HG03354 (cell line): ENCODE measurements at regions not wholly inside any gene's neighbourhood (a gene's known extent, or its start where the extent isn't known, plus 50 kb on each side); places are given as distances from the start of the nearest gene placed in this dataset.

Experiments used
- ATAC-seq: cut with Tn5 transposase; IDR thresholded peaks from one replicate; pipeline ENCODE4 v1.9.1; 2021; ENCODE audit warnings: mild to moderate bottlenecking; ENCODE audit not compliant: unreplicated experiment, poor library complexity, severe bottlenecking

- no peak for ATAC-seq
Observed at GRCh38 chr15:60057554-60057953, 53.4 kb downstream of the FOXB1 start.

DNA sequence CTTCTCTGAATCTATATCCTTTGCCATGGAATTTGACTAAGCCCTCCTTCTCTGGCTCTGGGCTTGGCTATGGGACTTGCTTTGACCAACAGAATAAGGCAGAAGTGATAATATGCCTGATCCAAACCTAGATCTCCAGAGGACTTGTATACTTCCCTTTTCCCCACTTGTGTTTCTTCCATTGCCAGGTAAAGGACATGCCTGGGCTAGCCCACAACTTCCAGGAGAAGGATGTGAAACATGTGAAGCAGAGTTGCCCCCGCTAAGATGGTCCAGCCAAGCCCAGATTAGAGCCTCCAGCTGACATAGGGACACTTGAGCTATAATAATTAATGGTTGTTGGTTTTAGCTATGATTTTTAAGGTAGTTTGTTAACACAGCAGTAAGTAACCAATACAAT is 55.1 kb downstream of the FOXB1 start:
- no peak for ATAC-seq

- no peak for ATAC-seq
Observed at GRCh38 chr15:60061758-60062157, 57.6 kb downstream of the FOXB1 start.

- no peak for ATAC-seq
Observed at GRCh38 chr15:60062826-60063225, 58.7 kb downstream of the FOXB1 start.

DNA sequence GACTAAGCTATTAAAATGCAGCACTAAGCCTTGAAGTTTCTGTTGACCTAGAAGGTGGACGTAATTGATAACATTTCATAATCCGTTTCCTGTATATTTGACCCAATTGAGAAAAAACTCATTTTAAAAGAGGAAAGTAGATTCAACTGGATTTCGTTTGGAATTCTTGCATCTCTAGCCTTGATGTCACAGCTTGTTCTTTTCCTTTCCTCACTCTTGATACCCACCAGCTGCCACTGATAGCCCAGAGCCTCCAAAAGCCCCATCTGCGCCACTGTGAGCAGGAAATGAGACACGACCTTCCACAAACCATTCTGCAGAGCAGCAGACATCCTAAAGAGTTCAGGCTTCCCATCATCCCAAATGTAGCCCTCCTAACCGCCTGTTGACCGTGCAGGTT is 61.8 kb downstream of the FOXB1 start:
- ATAC-seq = no peak

- ATAC-seq = no peak
Observed at GRCh38 chr15:60070838-60071493, 66.9 kb downstream of the FOXB1 start.

GRCh38 chr15:60072826-60073465 is 68.8 kb downstream of the FOXB1 start:
- ATAC-seq = no peak

DNA sequence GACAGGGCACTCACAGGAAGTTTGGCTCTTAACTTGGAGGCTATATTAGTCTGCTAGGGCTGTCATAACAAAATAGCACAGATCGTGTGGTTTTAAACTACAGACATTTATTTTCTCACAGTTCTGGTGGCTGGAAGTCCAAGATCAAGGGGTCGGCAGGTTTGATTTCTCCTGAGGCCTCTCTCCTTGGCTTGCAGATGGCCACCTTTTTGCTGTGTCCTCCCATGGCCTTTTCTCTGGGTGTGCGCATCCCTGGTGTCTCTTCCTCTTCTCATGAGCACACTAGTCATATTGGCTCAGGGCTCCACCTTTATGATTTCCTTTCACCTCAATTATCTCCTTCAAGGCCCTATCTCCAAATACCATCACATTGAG is 69.3 kb downstream of the FOXB1 start:
- no peak for ATAC-seq

DNA sequence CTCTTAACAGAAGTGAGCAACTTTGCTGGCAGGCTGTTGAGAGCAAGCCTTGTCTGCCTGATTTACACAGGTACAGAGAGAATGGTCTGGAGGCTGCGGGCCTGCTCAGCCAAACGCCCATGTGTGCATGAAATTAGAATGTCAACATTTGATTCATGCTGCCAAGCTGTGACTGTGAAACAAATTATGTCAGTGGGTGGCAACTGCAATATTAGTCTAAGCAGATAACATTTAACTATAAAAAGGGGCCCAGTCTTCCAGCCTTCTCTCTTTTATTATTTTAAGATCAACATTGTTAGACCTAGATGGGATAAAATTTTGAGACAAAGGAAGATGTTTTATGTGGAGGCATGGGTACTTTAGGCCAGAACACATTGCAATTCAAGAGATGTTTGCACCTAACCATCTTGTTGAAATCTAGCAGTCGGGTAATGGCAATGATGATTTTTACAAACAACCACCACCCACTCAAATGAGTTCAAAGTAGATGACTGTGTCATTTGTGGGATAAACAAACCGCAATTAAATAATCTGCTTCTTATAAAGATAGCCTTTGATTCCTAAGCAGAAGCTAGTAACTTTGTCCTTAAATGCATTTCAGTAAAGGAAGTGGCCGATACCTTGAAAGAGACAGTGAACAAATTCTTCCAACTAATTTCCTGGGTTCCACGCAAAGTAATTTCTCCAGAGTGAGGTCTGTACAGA is 70.2 kb downstream of the FOXB1 start:
- no peak for ATAC-seq

- no peak for ATAC-seq
Observed at GRCh38 chr15:60076045-60076444, 71.9 kb downstream of the FOXB1 start.

DNA sequence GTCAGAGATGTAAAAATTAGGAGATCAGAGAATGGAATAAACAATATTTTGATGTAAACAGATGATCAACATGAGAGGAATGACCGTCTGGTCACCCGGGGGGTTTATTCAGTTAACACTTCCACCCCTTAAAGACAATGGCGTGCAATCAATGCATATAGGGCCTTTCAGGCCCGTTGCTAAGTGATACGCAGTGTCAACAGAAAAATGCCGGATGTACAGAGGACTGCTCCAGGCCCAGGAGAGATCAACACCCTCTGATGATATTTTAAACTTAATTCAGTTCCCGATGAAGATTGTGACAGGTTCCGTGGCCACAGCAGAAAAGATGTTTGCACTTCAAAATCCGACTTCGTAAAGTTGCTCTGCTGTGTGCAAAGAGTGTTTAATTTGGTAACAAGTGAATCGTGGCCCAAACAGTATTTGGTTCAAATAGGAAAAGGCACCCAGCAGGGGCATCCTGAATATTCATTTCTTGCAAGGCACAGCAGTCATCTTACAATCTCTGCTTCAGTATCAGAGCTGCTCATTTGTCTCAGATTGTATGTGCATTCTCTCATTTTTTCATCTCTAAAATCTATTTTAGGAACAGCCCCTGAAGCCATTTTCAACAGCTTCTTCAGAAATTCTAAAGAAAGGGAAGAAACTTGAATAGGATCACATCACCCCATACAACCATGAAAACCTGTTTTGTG is 72.6 kb downstream of the FOXB1 start:
- ATAC-seq = no peak

- ATAC-seq = no peak
Observed at GRCh38 chr15:60077581-60078359, 73.7 kb downstream of the FOXB1 start.

- no peak for ATAC-seq
Observed at GRCh38 chr15:60079210-60079609, 75.1 kb downstream of the FOXB1 start.

DNA sequence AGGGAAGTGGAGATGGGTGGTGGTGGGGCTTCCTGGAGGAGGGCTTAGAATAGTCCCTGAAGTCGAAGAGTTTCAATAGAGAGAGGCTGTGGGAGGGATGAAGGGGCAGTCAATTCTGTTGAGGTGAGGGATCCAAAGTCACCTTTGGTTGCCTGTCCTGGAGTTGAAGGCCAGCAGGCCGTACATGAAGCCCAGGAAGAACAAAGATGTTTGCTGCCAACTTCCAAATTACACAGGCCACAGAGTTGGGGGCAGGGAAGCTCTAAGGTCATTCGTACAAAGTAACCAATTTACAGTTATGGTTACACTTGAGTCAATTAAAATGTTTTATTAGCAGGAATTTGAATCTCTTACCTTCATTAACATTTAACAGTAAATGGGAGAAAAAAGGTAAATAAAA is 77.9 kb downstream of the FOXB1 start:
- no peak for ATAC-seq

GRCh38 chr15:60083318-60083717 is 79.2 kb downstream of the FOXB1 start:
- no peak for ATAC-seq

DNA sequence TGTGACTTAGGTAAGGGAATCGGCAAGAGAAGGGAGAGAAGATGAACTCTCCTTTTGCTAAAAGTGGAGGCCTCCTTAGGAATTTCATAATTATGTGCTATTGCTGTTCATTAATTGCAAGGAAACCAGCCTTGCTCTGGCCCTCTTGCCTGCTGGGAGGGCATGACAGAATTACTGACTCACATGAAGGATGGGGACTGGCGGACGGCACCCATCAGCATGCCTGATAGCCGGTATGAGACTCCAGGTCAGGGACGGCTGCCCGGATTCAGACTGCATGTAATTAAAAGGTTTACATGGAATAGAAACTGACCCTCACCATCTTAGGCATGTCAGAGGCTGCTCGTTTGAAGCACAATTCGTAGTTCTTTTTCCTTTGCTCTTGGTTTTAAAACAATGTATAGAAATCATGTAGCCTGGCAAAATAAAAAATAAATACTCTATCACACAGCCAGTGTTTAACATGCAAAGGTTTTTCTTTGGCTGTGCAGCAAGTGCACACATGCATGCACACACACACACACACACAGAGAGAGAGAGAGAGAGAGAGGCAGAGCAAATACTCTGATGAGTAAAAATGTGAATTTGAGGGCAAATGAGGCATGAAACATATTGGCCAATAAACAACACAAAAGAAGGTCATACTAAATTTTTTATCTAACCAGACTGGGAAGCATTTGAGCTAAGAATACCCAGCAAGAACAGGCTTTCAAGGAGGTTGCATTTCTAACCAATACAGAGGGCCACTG is 82.7 kb downstream of the FOXB1 start:
- no peak for ATAC-seq

- no peak for ATAC-seq
Observed at GRCh38 chr15:60087561-60087960, 83.5 kb downstream of the FOXB1 start.

DNA sequence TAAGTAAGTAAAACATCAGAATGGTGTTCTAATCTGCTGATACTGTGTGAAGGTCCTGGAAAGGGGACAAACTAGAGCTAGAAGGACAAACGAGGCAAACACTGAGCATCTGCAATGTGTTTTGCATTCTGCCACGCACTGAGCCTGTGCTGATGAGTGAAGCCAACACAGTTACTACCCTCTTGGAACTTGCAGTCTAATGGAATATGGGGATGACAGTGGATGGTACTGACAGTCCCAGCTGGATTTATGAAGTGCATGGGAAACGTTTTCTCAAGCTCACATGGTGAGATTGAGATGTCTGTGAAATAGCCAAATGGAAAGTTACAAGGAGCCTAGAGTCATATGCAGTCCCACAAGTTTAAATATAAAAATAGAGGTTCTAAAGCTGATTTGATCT is 86.6 kb downstream of the FOXB1 start:
- no peak for ATAC-seq

- no peak for ATAC-seq
Observed at GRCh38 chr15:60091157-60091556, 87.0 kb downstream of the FOXB1 start.
